Central memory CD8-positive, alpha-beta T cell (primary cell): ENCODE measurements at regions not wholly inside any gene's neighbourhood (a gene's known extent, or its start where the extent isn't known, plus 50 kb on each side); places are given as distances from the start of the nearest gene placed in this dataset.

Experiments used
- ATAC-seq: fragments of 150-1000 bp; cut with Tn5 transposase; replicated peaks from 2 replicates; pipeline ENCODE4 v1.10.0; 2022; ENCODE audit warnings: mild to moderate bottlenecking, moderate FRiP score, moderate number of reproducible peaks; ENCODE audit not compliant: poor library complexity, severe bottlenecking; ENCODE audit errors: extremely low read depth
- DNase-seq, 2 donors: peaks; one replicate each; pipeline ENCODE4 v3.0.0; 2021; ENCODE audit warnings: low spot score in 2 of 2
- H3K27ac Mint-ChIP-seq: one replicate; pipeline ENCODE4 v1.8.0; 2022; ENCODE audit warnings: low read depth, mild to moderate bottlenecking, moderate library complexity, mixed read lengths
- H3K27me3 Mint-ChIP-seq: one replicate; pipeline ENCODE4 v1.8.0; 2022; ENCODE audit warnings: mixed read lengths
- H3K36me3 Mint-ChIP-seq: one replicate; pipeline ENCODE4 v1.8.0; 2022; ENCODE audit warnings: mild to moderate bottlenecking, moderate library complexity, mixed read lengths; ENCODE audit not compliant: insufficient read depth
- H3K4me1 Mint-ChIP-seq: one replicate; pipeline ENCODE4 v1.8.0; 2022; ENCODE audit warnings: mixed read lengths
- H3K4me3 Mint-ChIP-seq: one replicate; pipeline ENCODE4 v1.8.0; 2022; ENCODE audit warnings: mild to moderate bottlenecking, moderate library complexity, mixed read lengths
- H3K9me3 Mint-ChIP-seq: one replicate; pipeline ENCODE4 v1.8.0; 2022; ENCODE audit warnings: mixed read lengths

GRCh38 chr2:10231551-10232085 is 71.1 kb upstream of the HPCAL1 start:
- H3K9me3 Mint-ChIP-seq = no peaks in the 10 kb centered on the region
- no peak overlapping the region for H3K27ac Mint-ChIP-seq
- no peak for ATAC-seq
- H3K36me3 Mint-ChIP-seq = peaks cover 1% of the 10 kb centered on the region
- H3K27me3 Mint-ChIP-seq = peaks cover 24% of the 10 kb centered on the region
- DNase-seq = no peak
- no peak overlapping the region for H3K4me3 Mint-ChIP-seq
- H3K4me1 Mint-ChIP-seq = no peaks in the 10 kb centered on the region

DNA sequence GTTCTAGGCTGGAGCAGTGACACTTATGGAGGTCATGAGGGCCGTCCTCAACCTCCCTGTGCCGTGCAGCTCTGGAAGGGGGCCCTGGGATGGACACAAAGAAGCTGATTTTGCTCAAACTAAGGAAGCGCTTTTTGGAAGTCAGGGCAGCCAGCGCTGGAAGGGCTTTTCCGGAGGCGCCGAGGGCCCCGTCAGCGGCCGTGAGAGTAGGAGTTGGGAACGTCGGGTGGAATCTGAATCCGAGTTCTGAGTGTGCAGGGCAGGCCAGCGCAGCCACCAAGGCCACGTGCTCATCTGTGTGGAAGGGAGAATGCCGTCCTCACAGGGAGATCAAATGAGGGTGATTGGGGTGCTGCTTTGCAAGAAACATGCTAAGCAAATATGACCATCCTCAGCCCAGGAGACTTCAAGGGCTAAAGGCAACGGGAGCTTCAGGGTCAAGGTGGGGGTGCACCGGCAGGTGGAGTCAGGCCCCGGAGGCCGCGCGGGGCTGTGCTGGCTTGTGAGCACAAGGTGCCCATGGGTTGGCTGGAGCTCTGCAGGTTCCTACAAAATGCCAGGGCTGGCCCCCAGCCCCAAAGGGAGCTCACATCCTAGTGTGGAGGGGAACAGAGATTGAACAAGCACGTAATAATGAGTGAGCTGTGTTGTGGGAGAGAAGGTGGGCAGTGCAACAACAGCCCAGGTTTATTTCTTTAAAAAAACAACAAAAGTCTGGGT is 70.4 kb upstream of the HPCAL1 start:
- Mint-ChIP-seq H3K27me3 (peaks cover 23% of the 10 kb centered on the region), H3K36me3 (peaks cover 1% of the 10 kb centered on the region), H3K4me1 (no peaks in the 10 kb centered on the region), H3K4me3 (no peak overlapping the region), H3K27ac (no peak overlapping the region), H3K9me3 (no peaks in the 10 kb centered on the region)
- ATAC-seq = no peak
- DNase-seq = no peak

DNA sequence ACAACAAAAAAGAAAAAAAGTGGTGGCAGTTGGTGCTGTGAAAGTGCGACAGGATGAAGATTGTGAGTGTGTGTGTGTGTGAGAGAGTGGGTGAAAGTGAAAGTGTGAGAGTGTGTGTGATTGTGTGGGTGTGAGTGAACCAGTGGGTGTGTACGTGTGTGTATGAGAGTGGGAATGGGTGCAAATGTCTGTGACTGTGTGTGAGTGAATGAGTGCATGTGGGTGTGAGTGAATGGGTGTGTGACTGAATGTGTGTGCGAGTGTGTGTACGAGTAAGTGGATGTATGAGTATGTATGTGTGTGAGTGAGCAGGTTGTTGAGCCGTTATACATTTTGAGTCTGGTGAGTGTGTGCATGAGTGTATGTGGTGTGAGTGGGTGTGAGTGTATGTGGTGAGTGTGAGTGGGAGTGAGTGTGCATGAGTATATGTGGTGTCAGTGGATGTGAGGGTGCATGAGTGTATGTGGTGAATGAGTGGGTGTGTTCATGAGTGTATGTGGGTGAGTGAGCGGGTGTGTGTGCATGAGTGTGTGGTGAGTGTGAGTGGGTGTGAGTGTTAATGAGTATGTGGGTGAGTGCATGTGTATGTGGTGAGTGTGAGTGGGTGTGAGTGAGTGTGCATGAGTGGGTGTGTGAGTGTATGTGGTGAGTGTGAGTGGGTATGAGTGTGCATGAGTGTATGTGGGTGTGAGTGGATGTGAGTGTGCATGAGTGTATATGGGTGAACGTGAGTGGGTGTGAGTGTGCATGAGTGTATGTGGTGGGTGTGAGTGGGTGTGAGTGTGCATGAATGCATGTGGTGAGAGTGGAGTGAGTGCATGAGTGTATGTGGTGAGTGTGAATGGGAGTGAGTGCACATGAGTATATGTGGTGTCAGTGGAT is 69.3 kb upstream of the HPCAL1 start:
- Mint-ChIP-seq H3K4me1 (no peaks in the 10 kb centered on the region), H3K36me3 (peaks cover 1% of the 10 kb centered on the region), H3K9me3 (no peaks in the 10 kb centered on the region), H3K27me3 (peaks cover 11% of the 10 kb centered on the region), H3K4me3 (no peak overlapping the region), H3K27ac (no peak overlapping the region)
- DNase-seq (no peak), ATAC-seq (no peak)

GRCh38 chr2:10234013-10234306 is 68.7 kb upstream of the HPCAL1 start:
- DNase-seq = no peak
- Mint-ChIP-seq H3K36me3 (peaks cover 1% of the 10 kb centered on the region), H3K27me3 (peaks cover 9% of the 10 kb centered on the region), H3K4me3 (no peak overlapping the region), H3K27ac (no peak overlapping the region), H3K4me1 (no peaks in the 10 kb centered on the region), H3K9me3 (no peaks in the 10 kb centered on the region)
- no peak for ATAC-seq

GRCh38 chr2:10234409-10235094 is 68.2 kb upstream of the HPCAL1 start:
- Mint-ChIP-seq H3K27me3 (peaks cover 9% of the 10 kb centered on the region), H3K36me3 (peaks cover 1% of the 10 kb centered on the region), H3K9me3 (no peaks in the 10 kb centered on the region), H3K27ac (no peak overlapping the region), H3K4me1 (no peaks in the 10 kb centered on the region), H3K4me3 (no peak overlapping the region)
- DNase-seq (no peak), ATAC-seq (no peak)

DNA sequence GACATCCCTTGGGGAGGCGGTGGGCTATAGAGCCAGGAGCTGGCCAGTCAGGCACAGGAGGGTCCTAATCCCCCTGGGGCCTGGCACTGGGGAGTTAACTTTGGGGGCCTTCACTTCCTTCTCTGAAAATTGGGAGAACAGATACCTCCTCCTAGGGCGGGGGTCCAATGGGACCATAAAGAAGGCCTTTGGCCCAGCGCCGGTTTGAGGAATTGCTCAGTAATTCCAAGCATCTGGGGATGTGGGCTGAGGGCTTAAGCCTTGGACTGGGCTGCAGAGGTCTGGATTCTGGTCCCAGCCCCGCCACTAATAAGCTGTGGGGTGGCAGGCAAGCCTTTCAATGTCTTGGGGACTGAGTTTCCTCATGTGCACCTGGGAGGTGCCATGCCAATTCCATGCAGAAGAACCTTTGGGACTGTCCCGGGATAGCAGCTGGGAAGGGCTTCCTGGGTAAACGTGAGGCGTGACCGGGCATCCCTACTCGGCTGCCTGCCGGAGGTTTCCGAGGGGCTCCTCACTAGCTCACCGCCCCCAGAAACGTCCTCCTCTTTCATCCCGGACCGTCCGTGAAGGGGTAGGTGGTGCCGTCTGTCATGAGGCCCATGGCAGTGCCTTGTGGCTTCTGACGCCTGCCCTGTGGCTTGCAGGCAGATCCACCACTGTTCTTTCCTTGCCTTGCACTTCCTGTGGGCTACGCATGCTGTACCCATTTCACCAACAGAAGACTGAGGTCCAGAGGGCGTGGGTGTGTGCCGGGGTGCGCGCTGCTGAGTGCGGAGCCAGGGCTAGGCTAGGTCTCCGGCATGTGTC is 67.4 kb upstream of the HPCAL1 start:
- ATAC-seq (no peak), DNase-seq (no peak)
- H3K36me3 Mint-ChIP-seq = peaks cover 1% of the 10 kb centered on the region
- peaks cover 9% of the 10 kb centered on the region for H3K27me3 Mint-ChIP-seq
- no peak overlapping the region for H3K4me3 Mint-ChIP-seq
- no peak overlapping the region for H3K27ac Mint-ChIP-seq
- H3K4me1 Mint-ChIP-seq = no peaks in the 10 kb centered on the region
- no peaks in the 10 kb centered on the region for H3K9me3 Mint-ChIP-seq

GRCh38 chr2:10235909-10236550 is 66.7 kb upstream of the HPCAL1 start:
- Mint-ChIP-seq H3K27ac (no peak overlapping the region), H3K9me3 (no peaks in the 10 kb centered on the region), H3K4me1 (no peaks in the 10 kb centered on the region), H3K27me3 (peaks cover 9% of the 10 kb centered on the region), H3K36me3 (peaks cover 1% of the 10 kb centered on the region), H3K4me3 (no peak overlapping the region)
- DNase-seq (no peak), ATAC-seq (no peak)

DNA sequence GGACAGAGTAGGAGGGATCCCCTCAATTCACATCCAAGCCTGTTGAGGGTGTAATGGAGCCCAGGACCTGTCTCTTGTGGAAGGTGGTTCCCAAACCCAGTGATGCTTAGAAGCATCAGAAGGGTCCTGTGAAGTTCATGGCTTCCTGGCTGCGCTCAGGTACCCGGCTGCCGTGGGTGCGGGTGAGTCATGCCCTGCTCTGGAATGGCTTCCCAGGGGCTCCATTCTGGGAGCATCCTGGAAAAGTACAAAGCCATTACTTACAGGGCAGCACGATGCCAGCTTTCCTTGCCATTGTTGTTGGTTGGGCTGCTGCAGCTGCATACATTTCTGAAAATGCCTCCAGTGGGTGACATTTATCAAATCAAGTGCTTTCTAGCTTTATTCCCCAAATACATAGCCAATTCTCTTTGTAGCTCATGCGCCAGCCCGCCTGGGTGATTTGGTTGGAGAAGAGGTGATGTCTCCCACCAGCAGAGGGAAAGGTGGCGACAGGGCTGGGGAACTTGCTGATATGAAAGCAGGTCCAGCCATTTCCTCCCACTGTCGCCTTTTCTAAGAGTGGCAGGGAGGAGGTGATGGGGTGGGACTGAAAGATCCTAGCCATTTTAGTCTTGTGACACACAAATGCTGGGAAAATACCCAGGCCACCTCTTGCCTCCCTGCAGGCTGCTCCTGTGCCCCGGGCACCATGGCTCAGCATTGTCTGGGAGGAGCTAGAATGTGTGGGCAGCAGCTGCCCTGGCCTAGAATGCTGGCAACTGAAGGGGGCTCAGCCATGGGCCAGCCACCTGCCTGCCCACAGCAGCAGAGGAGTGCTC is 65.9 kb upstream of the HPCAL1 start:
- Mint-ChIP-seq H3K9me3 (no peaks in the 10 kb centered on the region), H3K27ac (no peak overlapping the region), H3K4me1 (no peaks in the 10 kb centered on the region), H3K4me3 (no peak overlapping the region), H3K27me3 (peaks cover 9% of the 10 kb centered on the region), H3K36me3 (peaks cover 1% of the 10 kb centered on the region)
- ATAC-seq (no peak), DNase-seq (no peak)

DNA sequence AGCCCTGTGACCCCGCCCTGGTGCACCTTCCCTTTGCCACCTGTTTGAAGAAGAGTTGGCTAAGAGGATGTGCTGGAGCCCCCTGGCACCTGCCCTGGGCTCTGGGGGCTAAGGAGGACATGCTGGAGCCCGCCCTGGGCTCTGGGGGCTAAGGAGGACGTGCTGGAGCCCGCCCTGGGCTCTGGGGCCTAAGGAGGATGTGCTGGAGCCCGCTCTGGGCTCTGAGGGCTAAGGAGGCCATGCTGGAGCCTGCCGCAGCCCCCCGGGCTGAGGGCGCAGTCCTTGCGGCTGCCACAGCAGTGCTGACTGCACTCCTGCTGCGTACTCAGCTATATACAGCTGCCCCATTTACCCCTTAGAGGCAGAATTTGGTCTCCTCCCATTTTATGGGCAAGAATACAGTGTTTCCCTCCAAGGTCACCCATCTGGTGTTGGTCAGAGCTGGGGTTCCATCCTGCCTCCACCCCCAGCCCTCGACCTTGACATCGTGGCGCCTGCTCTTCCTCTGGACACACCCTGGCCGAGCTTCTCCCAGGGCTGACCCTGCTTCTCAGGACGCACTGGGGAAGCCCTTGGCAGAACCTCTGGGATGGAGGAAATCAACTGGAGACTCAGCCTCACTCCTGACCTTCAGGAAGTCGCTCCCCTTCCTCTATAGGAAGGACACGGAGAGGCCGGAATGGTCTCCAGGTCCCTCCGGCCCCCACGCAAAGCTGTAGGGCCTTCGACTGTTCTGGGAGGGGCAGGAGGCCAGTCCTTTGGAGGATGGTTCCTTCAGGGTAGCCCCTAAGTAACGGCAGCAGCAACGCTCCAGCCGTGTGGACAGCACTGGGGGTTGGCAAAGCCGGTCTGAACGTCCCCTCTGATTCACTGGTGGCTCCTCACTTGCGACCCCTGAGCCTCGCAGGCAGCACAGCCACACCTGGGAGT is 65.0 kb upstream of the HPCAL1 start:
- Mint-ChIP-seq H3K36me3 (peaks cover 1% of the 10 kb centered on the region), H3K27ac (no peak overlapping the region), H3K4me1 (no peaks in the 10 kb centered on the region), H3K9me3 (no peaks in the 10 kb centered on the region), H3K27me3 (peaks cover 9% of the 10 kb centered on the region), H3K4me3 (no peak overlapping the region)
- no peak for DNase-seq
- no peak for ATAC-seq

DNA sequence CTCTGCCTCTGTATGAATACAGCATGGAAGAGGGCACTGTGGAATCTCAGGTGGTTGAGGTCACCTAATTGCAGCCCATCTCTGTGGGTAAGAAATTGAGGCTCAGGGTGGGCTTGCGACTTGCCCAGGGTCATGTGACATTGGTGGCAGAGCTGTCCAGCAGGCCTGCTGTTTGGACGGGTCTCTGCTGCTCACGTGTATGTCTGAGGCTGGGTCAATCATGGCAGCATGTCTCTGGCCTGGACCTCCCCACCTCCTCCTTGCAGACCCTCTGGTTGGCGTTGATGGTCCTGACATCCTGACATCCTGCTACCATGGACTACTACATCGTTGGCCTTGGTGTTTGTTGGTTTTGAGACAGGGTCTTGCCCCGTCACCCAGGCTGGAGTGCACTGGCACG is 64.3 kb upstream of the HPCAL1 start:
- no peaks in the 10 kb centered on the region for H3K4me1 Mint-ChIP-seq

More for the DNA sequence above, 64.3 kb upstream of the HPCAL1 start:
- Mint-ChIP-seq H3K27me3 (peaks cover 9% of the 10 kb centered on the region), H3K27ac (no peak overlapping the region), H3K4me3 (no peak overlapping the region), H3K9me3 (no peaks in the 10 kb centered on the region), H3K36me3 (peaks cover 1% of the 10 kb centered on the region)
- ATAC-seq = no peak
- DNase-seq = no peak
